T-helper 2 cell treated with Interferon-gamma antibody and Interleukin-4, amounts not matched to agents 100 ng/mL and 5 ng/mL, for 36 hours (primary cell): ENCODE measurements at regions not wholly inside any gene's neighbourhood (a gene's known extent, or its start where the extent isn't known, plus 50 kb on each side); places are given as distances from the start of the nearest gene placed in this dataset.

Experiments used
- intact Hi-C: fragments of 100-400 bp; cut with micrococcal nuclease; formaldehyde crosslinking; loops from one replicate; pipeline ENCODE4 v1.15.1; 2023

DNA sequence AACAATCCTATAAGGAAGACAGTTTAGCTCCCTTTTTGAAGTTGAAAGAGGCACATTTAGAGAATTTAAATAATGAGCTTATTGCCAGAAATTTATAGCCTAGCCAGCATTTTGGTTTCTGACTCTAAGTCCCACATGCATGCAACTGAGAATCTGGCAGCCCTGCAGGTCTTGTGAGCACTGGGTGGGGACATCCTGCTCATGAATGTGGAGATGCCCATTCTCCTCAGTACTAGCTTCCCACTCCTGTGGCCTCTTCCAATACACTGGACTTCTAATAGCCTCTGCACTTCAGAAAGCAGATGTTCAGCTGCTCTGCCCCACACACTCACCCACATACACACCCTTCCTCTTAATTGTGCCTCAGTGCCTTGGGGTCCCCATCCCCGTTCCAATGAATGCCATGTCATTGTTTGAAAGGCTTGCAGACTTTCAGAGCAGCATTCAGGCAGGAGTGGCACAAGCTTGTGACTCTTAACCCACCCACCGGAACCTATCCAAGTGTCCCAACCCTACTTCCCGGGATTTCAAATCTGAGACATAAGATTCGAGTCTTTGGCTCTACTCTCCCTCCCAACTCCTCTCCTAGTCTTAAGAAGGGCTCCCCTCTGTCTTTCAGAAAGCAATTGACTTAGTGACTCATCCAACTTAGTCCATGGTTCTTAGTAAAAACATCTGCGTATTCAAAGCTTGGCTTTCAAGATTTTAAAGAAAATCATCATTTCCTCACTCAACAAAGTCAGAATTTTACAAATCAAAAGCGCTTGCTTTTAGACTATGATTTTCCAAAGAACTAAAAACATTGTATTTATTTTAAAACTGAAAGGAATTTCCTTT, 80.0 kb upstream of the FREM2 start:
- intact Hi-C loops, result no loop called here

DNA sequence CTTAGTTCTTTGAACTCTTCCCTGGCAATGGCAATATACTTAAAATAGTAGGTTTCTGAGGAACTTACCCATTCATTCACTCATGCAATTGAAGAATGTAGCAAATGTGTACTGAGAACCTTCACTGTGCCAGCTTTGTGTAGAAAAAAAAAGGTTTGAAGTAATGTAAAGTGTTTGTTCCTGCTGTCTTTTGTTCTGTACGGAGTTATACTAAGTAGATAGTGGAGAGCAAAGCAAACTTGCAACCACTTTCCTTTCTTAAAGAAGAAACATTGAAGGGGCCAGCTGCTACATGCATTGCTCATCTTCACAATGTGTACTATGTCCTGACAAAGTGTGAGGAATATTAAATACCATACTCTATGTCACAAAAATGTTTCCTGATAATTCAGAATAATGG, 68.9 kb upstream of the FREM2 start:
- intact Hi-C loops, result no loop called here

DNA sequence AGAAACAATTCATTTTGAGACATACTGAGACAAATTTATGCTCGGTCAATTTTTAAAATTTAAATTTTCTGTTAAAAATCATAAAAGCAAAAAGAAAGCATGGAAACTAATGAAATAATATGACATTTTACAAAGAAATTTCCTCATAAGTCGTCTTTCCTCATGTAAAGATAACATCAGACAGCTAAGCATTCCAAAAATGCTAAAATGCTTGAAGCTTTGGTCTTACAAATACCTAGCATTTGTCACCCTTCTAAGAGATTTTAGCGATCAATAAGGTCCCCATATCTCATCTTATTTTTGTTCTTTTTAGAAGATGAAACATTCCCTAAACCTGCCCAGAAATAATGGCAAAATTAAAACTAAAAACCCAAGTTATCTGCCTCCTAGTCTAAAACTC, 68.5 kb upstream of the FREM2 start:
- intact Hi-C loops, result no loop called here

DNA sequence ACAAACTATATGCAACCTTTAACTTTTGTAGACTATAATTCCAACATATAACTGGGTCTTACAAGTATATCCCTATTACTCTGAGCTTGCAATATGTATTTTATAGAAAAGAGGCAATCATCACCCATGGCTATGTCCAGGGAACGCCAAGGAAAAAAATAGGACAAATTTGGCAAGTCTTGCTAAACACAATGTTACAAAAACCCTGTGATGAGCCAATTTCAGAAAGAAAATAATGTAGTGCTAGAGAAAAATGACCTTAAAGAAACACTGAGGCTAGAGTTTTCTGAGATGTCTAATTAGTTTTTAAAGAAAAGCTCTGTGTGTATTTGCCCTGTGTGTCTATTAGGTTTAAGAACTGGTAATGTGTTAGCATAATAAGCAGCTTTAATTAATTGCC, 68.0 kb upstream of the FREM2 start:
- intact Hi-C loops, result no loop called here

DNA sequence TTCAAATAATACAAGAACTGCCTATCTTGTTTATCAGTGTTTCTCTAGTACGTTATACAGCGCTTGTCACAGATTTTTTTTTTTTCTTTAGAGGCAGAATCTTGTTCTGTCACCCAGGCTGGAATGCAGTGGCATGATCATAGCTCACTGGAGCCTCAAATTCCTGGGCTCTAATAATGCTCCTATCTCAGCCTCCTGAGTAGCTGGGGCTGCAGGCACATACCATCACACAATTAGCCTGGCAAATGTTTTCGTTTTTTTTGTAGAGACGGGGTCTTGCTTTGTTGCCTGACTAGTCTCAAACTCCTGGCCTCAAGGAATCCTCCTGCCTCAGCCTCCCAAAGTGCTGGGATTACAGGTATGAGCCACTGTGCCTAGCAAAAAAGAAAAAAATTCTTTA, 66.0 kb upstream of the FREM2 start:
- intact Hi-C loops, result no loop called here

DNA sequence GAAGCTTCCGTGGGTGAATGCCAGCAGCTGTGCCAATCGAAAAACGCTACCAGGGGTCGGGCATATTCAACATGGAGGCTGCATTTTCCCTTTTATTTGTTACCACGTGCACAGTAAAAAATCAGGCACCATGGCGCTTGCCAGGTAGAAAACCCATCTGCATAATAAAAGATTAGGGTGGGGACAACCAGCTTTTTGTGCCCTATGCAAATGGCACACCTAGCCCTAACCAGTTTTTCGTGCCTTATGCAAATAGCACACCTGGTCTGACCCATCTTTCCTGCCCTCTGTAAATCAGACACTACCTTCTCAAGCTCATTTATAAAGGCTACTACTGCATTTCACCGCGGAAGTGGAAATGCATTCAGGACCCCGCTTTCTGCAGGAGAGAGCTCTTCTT, 62.1 kb upstream of the FREM2 start:
- intact Hi-C loops, result no loop called here

DNA sequence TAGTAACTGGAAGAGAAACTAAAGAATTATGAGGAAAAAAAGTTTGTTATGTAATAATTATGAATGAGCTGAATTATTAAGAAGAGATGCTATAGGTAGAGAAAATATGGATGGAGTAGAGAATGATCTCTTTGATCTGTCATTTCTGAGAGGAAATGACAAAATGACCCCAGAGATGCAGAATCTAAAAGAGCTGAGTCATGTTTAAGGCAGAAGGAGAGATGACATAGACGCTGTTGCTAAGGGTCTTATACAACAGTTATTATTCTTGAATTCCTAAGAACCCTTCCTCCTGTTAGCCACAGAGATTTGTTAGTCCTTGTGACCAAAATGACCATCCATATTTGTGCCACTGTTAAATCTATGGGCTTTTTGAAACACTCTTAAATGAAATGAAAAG, 58.3 kb upstream of the FREM2 start:
- intact Hi-C loops, result no loop called here

DNA sequence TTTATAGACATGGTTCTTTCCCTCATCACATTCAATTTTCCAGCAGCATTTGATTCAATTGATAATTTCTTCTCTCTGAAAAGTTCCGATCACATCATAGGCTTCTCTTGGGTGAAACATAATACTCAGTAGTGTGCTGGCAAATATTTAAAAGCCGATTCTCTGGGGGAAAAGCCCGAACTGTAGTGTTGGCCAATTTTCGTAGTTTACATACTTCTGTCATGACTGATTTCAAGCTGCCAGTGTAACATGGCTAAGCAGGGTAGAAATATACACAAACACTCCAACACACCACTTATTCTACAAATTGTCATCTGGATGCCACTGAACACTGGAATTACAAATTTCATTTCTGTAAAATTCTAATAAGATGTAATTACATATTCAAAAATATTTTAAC, 56.1 kb upstream of the FREM2 start:
- intact Hi-C loops, result no loop called here

DNA sequence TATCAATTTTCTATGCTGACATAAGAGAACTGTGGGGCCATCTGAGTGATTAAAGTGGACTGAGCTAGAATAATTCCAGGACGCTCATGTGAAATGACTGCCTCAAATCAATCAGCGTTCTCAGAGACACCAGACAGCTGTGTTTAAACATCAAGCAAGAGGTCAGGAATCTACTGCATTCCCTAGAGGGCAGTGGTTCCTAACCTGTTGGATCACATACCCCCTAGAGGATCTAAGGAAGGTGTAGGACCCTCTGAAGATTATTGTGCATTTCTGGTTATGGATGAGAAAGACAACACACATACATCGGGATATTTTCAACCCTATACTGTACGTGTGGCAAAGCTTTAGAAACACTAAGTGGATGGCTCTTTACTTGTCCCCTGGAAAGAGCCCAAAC, 51.8 kb upstream of the FREM2 start:
- intact Hi-C loops, result no loop called here

DNA sequence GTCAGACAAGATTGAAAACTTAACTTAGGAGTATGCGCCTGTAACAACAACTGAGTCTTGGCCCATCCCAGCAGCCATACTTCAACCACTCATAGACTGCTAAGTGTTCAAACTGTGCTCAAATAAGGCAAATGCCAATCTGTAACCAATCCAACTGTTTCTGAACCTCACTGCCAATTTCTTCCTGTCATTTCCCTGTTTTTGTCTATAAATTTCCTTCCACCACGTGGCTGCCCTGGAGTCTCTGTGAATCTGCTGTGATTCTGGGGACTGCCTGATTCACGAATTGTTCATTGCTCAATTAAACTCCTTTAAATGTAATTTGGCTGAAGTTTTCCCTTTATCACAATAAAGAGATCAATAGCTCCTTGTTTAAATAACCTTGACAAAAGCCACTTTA, 50.8 kb upstream of the FREM2 start:
- intact Hi-C loops, result no loop called here

DNA sequence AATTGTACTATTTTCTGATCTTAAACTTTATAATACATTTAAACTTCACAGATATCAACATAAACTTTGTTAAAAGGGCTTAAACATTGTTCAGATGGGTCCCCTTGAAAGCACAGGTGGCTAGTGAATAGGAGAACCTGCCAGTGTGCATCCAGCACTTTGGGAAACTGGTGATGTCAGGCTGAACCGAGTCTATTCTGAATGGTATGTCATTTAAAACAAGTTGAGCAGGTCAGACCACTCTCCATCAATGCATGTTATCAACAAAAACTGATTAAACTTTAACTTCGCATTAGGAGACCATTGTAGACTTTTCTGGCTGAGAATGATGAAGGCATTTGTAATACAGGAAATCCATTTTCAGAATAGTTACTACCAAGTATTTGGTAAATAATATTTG, 50.1 kb upstream of the FREM2 start:
- intact Hi-C loops, result no loop called here
